HG02610 (cell line): ENCODE measurements at regions not wholly inside any gene's neighbourhood (a gene's known extent, or its start where the extent isn't known, plus 50 kb on each side); places are given as distances from the start of the nearest gene placed in this dataset.
A peak's percentile ranks its signal among the peaks of the same experiment; 100 is the strongest.
"Not testable (repeated sequence)": the region's sequence is repeated elsewhere in the genome, so short reads cannot be mapped to it uniquely, and the experiment has no call there.

ENCODE experiments used
- ATAC-seq: cut with Tn5 transposase; IDR thresholded peaks from one replicate; pipeline ENCODE4 v1.9.1; 2021; ENCODE audit warnings: mild to moderate bottlenecking, moderate library complexity; ENCODE audit not compliant: unreplicated experiment

- ATAC-seq: no peak
Measured at GRCh38 chrX:131595120-131595519, 51.2 kb downstream of the OR13H1 start.

GRCh38 chrX:131607792-131608369 lies 64.0 kb downstream of the OR13H1 start:
- no peak for ATAC-seq

GRCh38 chrX:131609480-131609879 lies 65.6 kb downstream of the OR13H1 start:
- ATAC-seq: no peak

- ATAC-seq: no peak
Measured at GRCh38 chrX:131613260-131613659, 69.4 kb downstream of the OR13H1 start.

- no peak for ATAC-seq
Measured at GRCh38 chrX:131614241-131614640, 70.4 kb downstream of the OR13H1 start.

- no peak for ATAC-seq
Measured at GRCh38 chrX:131617182-131617581, 73.3 kb downstream of the OR13H1 start.

- ATAC-seq: no peak
Measured at GRCh38 chrX:131621650-131622049, 77.8 kb downstream of the OR13H1 start.

- ATAC-seq: no peak
Measured at GRCh38 chrX:131626681-131627296, 82.9 kb downstream of the OR13H1 start.

- ATAC-seq: no peak
Measured at GRCh38 chrX:131630534-131630933, 86.7 kb downstream of the OR13H1 start.

- ATAC-seq: peak; percentile 68
Measured at GRCh38 chrX:131633285-131633917, 89.5 kb downstream of the OR13H1 start.

- ATAC-seq: no peak
Measured at GRCh38 chrX:131634900-131635299, 91.0 kb downstream of the OR13H1 start.

- ATAC-seq: no peak
Measured at GRCh38 chrX:131646106-131646505, 102.2 kb downstream of the OR13H1 start.

GRCh38 chrX:131649741-131650140 lies 105.9 kb downstream of the OR13H1 start:
- no peak for ATAC-seq

- no peak for ATAC-seq
Measured at GRCh38 chrX:131650637-131651410, 107.0 kb downstream of the OR13H1 start.

- not testable (repeated sequence) for ATAC-seq
Measured at GRCh38 chrX:131663726-131664125, 119.9 kb downstream of the OR13H1 start.

- no peak for ATAC-seq
Measured at GRCh38 chrX:131671735-131672134, 127.9 kb downstream of the OR13H1 start.

GRCh38 chrX:131675596-131676194 lies 131.8 kb downstream of the OR13H1 start:
- no peak for ATAC-seq

- peak; percentile 66 for ATAC-seq
Measured at GRCh38 chrX:131677655-131678628, 134.1 kb downstream of the OR13H1 start.

- not testable (repeated sequence) for ATAC-seq
Measured at GRCh38 chrX:131682735-131683134, 138.9 kb downstream of the OR13H1 start.

GRCh38 chrX:131693359-131693758 lies 149.5 kb downstream of the OR13H1 start:
- no peak for ATAC-seq
